ENCODE measurements at regions not wholly inside any gene's neighbourhood (a gene's known extent, or its start where the extent isn't known, plus 50 kb on each side); places are given as distances from the start of the nearest gene placed in this dataset.

GRCh38 chr1:87940421-87940820 is 611.7 kb downstream of the LMO4 start:
- TF ChIP-seq CTCF (IDR thresholded peaks at IDR 0.05; ENCODE audit: insufficient read depth, low read depth, low read length) (no peak), EZH2 (IDR thresholded peaks at IDR 0.05; ENCODE audit: insufficient read depth, low read length) (no peak)
